ENCODE measurements at regions not wholly inside any gene's neighbourhood (a gene's known extent, or its start where the extent isn't known, plus 50 kb on each side); places are given as distances from the start of the nearest gene placed in this dataset.

DNA sequence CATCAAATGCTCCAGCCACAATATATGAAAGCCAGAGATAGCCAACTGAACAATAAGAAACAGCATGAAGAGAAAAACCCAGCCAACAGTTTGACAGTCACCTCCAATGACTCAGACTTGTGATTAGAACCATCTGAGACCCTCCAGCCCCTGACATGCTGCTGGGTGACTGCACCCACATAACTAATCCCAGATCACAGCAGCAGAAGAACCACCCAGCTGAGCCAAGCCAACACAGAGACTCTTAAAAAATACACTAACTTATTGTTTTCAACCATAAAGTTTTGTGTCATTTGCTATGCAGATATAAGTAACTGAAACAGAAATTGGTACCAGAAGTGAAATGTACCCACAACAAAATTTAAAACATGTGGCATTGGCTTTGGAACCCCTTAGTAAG, 314.3 kb upstream of the DYNLRB2 start:
- no peaks in the 10 kb centered on the region for H3K9me3 ChIP-seq
- no peaks in the 10 kb centered on the region for H3K4me1 ChIP-seq
- H3K27me3 ChIP-seq, result no peaks in the 10 kb centered on the region
- TF ChIP-seq POLR2A (IDR thresholded peaks at IDR 0.05), result no peak
- TF ChIP-seq, protein P1, sequence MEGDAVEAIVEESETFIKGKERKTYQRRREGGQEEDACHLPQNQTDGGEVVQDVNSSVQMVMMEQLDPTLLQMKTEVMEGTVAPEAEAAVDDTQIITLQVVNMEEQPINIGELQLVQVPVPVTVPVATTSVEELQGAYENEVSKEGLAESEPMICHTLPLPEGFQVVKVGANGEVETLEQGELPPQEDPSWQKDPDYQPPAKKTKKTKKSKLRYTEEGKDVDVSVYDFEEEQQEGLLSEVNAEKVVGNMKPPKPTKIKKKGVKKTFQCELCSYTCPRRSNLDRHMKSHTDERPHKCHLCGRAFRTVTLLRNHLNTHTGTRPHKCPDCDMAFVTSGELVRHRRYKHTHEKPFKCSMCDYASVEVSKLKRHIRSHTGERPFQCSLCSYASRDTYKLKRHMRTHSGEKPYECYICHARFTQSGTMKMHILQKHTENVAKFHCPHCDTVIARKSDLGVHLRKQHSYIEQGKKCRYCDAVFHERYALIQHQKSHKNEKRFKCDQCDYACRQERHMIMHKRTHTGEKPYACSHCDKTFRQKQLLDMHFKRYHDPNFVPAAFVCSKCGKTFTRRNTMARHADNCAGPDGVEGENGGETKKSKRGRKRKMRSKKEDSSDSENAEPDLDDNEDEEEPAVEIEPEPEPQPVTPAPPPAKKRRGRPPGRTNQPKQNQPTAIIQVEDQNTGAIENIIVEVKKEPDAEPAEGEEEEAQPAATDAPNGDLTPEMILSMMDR (IDR thresholded peaks at IDR 0.05), result no peak
- H3K4me3 ChIP-seq, result no peak overlapping the region
- ATAC-seq (no peak), DNase-seq (no peak)
- no peaks in the 10 kb centered on the region for H3K36me3 ChIP-seq (replicated peaks in 1 of 2; ENCODE audit: insufficient read depth in 1 of 2, low read depth in 2 of 2)
- intact Hi-C loops (cut with DNase I), result no loop called here
- H3K27ac ChIP-seq, result no peak overlapping the region

DNA sequence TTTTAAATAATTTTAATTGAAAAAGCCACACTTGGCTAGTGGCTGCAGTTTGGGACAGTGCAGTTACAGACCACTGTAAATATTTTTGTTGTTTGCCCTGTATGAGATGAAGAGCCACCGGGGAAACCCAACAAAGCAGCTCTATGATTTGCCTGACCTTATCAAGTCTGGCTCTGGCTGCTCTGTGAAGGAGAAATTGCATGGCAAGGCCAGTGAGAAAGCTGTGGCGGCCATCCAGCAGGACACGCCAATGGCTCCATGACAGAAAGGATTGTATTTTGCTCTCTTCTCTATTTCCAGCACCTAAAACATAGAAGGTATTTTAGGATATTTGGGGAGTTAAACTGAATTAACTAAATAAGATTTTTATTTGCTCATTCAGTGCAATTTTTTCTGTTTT, 330.0 kb upstream of the DYNLRB2 start:
- DNase-seq, result no peak
- Histone ChIP-seq H3K27ac (no peak overlapping the region), H3K36me3 (replicated peaks in 1 of 2; ENCODE audit: insufficient read depth in 1 of 2, low read depth in 2 of 2) (no peaks in the 10 kb centered on the region), H3K4me3 (no peak overlapping the region), H3K9me3 (no peaks in the 10 kb centered on the region), H3K4me1 (no peaks in the 10 kb centered on the region), H3K27me3 (no peaks in the 10 kb centered on the region)
- intact Hi-C loops (cut with DNase I), result no loop called here
- 63 to 68% methylated on average over 3 of the region's 3 CpGs for WGBS, 2 donors
- no peak for TF ChIP-seq POLR2A (IDR thresholded peaks at IDR 0.05)
- TF ChIP-seq, protein P1 (IDR thresholded peaks at IDR 0.05), result no peak
- no peak for ATAC-seq

DNA sequence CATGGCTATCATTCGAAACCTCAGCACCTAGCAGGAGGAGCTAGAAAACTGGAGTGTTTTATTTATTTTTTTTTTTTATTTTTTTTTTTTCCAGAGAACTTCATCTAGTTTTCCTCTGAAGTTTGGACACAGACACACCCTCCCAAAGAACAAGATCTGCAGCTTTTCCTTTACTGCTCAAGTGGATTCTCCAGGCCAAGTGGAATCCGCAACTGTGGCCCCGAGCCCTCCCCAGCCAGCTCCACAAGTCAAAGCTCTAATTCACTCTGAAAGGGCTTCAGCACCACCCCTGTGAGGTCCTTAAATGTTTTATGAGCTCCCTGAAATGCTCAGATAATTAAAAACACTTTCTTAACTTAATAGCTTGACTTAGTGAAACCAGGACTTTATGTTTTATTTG, 332.1 kb upstream of the DYNLRB2 start:
- intact Hi-C loops (cut with DNase I), result no loop called here

DNA sequence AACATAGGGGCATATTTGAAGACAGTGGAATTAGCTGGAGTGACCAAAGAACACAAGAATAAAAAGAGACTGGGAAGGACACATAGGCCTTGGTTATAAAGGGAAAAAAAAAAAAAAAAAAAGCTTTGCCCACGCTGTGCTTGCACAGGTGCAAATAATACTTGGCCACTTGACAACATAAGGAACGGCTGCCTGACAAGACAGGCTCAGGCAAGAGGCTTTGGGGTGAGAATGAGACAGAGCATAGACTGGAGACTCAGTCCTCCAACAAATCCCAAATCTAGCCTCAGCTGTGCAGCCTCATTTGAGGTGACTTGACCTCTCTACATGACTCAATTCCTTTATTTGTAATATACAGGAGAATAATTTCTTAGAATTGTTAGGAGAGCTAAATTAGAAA, 332.8 kb upstream of the DYNLRB2 start:
- no peak overlapping the region for H3K27ac ChIP-seq
- H3K36me3 ChIP-seq (replicated peaks in 1 of 2; ENCODE audit: insufficient read depth in 1 of 2, low read depth in 2 of 2), result no peaks in the 10 kb centered on the region
- no peak for TF ChIP-seq POLR2A (IDR thresholded peaks at IDR 0.05)
- TF ChIP-seq, protein P1 (IDR thresholded peaks at IDR 0.05), result no peak
- no peaks in the 10 kb centered on the region for H3K9me3 ChIP-seq
- 16 to 24% methylated on average over 2 of the region's 2 CpGs for WGBS, 2 donors
- intact Hi-C loops (cut with DNase I), result no loop called here
- H3K4me3 ChIP-seq, result no peak overlapping the region
- no peaks in the 10 kb centered on the region for H3K27me3 ChIP-seq
- no peak for ATAC-seq
- H3K4me1 ChIP-seq, result no peaks in the 10 kb centered on the region
- no peak for DNase-seq

More for the DNA sequence above, 332.1 kb upstream of the DYNLRB2 start:
- 83 to 85% methylated on average over 3 of the region's 3 CpGs for WGBS, 2 donors
- no peak overlapping the region for H3K27ac ChIP-seq
- H3K36me3 ChIP-seq (replicated peaks in 1 of 2; ENCODE audit: insufficient read depth in 1 of 2, low read depth in 2 of 2), result no peaks in the 10 kb centered on the region
- H3K9me3 ChIP-seq, result no peaks in the 10 kb centered on the region
- ATAC-seq (no peak), DNase-seq (no peak)
- H3K27me3 ChIP-seq, result no peaks in the 10 kb centered on the region
- no peak overlapping the region for H3K4me3 ChIP-seq
- no peak for TF ChIP-seq POLR2A (IDR thresholded peaks at IDR 0.05)
- TF ChIP-seq, protein P1 (IDR thresholded peaks at IDR 0.05), result no peak
- no peaks in the 10 kb centered on the region for H3K4me1 ChIP-seq

DNA sequence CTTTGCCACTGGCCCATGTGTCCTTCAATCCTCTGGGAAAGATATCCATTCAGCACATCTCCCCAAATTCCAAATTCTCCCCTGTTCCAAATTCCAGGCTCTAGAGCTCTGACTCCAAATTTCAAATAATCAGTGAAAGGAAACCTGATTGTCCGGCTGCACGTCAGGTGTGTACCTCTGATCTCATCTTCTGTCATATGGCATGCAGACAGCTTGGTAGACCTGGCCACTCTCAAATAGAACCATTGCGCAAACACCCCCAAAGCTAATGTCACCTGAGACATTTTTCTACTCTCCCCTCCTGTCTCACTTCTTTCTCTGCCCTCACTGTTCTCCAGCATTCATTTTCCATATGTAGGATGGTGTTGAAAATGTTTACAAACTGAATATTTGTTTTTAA, 337.0 kb upstream of the DYNLRB2 start:
- Histone ChIP-seq H3K4me3 (no peak overlapping the region), H3K27ac (no peak overlapping the region), H3K27me3 (no peaks in the 10 kb centered on the region), H3K36me3 (replicated peaks in 1 of 2; ENCODE audit: insufficient read depth in 1 of 2, low read depth in 2 of 2) (no peaks in the 10 kb centered on the region), H3K9me3 (no peaks in the 10 kb centered on the region), H3K4me1 (no peaks in the 10 kb centered on the region)
- ATAC-seq (no peak), DNase-seq (no peak)
- 69 to 82% methylated on average over 3 of the region's 3 CpGs for WGBS, 2 donors
- TF ChIP-seq, protein P1 (IDR thresholded peaks at IDR 0.05), result no peak
- no peak for TF ChIP-seq POLR2A (IDR thresholded peaks at IDR 0.05)
- intact Hi-C loops (cut with DNase I), result no loop called here
